HEK293 (cell line): ENCODE measurements at regions not wholly inside any gene's neighbourhood (a gene's known extent, or its start where the extent isn't known, plus 50 kb on each side); places are given as distances from the start of the nearest gene placed in this dataset.

Source experiments
- CTCF ChIA-PET: fragments of 350-600 bp; formaldehyde crosslinking; extraction: SDS; loops from one replicate; lab custom pipeline; 2021; ENCODE audit warnings: antibody characterized with exemption; lab: Yijun Ruan, JAX
- POLR2A ChIA-PET: fragments of 300-600 bp; formaldehyde crosslinking; extraction: SDS; loops from one replicate; lab custom pipeline; 2020; ENCODE audit warnings: antibody characterized with exemption, inconsistent platforms; lab: Yijun Ruan, JAX
- H3K27ac ChIP-seq: fragments of 200-500 bp; sonication (Bioruptor generic); 2 replicates; pipeline ENCODE4 v1.5.1; 2014; ENCODE audit warnings: low read depth, low read length, control low read depth, inconsistent platforms; ENCODE audit errors: extremely low read depth
- H3K36me3 ChIP-seq, 2 experiments: fragments of 200-500 bp in 1 of 2; sonication (Bioruptor generic) in 1 of 2; 1 replicate in 1 of 2; 2 replicates in 1 of 2; pipeline ENCODE4 v1.5.1; 2014 to 2017; ENCODE audit warnings: inconsistent platforms in 2 of 2, low read length in 2 of 2; ENCODE audit not compliant: control insufficient read depth in 2 of 2, insufficient read depth in 1 of 2
- H3K4me1 ChIP-seq: fragments of 200-500 bp; sonication (Bioruptor generic); 2 replicates; pipeline ENCODE4 v1.5.1; 2014; ENCODE audit warnings: mild to moderate bottlenecking, low read length, inconsistent platforms; ENCODE audit not compliant: control insufficient read depth, insufficient read depth
- H3K4me3 ChIP-seq: 2 replicates; pipeline ENCODE4 v1.5.1; 2011; ENCODE audit warnings: low read depth, mild to moderate bottlenecking, control low read depth, low read length, moderate library complexity
- H3K9me3 ChIP-seq: fragments of 200-500 bp; sonication (Bioruptor generic); 2 replicates; pipeline ENCODE4 v1.5.1; 2014; ENCODE audit warnings: low read depth, low read length, inconsistent platforms; ENCODE audit not compliant: control insufficient read depth, insufficient read depth
- AEBP2 ChIP-seq: fragments of 450-650 bp; formaldehyde crosslinking; IDR thresholded peaks from 2 replicates; pipeline ENCODE4 v1.5.1; 2016; ENCODE audit warnings: missing biosample characterization, missing genetic modification characterization, borderline replicate concordance
- FEZF1 ChIP-seq: fragments of 450-650 bp; formaldehyde crosslinking; IDR thresholded peaks from 2 replicates; pipeline ENCODE4 v1.5.1; 2016; ENCODE audit warnings: missing biosample characterization, missing genetic modification characterization
- GFI1B ChIP-seq: fragments of 450-650 bp; formaldehyde crosslinking; IDR thresholded peaks from 2 replicates; pipeline ENCODE4 v1.5.1; 2016; ENCODE audit warnings: missing biosample characterization, missing genetic modification characterization
- GLI2 ChIP-seq: fragments of 450-650 bp; formaldehyde crosslinking; IDR thresholded peaks from 2 replicates; pipeline ENCODE4; 2017; ENCODE audit warnings: missing biosample characterization, missing genetic modification characterization, low read depth, borderline replicate concordance
- KLF8 ChIP-seq: fragments of 450-650 bp; formaldehyde crosslinking; IDR thresholded peaks from 2 replicates; pipeline ENCODE4 v1.5.1; 2016; ENCODE audit warnings: missing biosample characterization, missing genetic modification characterization
- PRDM2 ChIP-seq: fragments of 450-650 bp; formaldehyde crosslinking; IDR thresholded peaks from 2 replicates; pipeline ENCODE4 v1.5.1; 2016; ENCODE audit warnings: missing biosample characterization, missing genetic modification characterization, borderline replicate concordance
- YY2 ChIP-seq: fragments of 450-650 bp; formaldehyde crosslinking; IDR thresholded peaks from 2 replicates; pipeline ENCODE4 v1.5.1; 2016; ENCODE audit warnings: missing biosample characterization, missing genetic modification characterization
- ZFP3 ChIP-seq: fragments of 450-650 bp; formaldehyde crosslinking; IDR thresholded peaks from 2 replicates; pipeline ENCODE4 v1.5.1; 2016; ENCODE audit warnings: low read depth, missing biosample characterization, missing genetic modification characterization
- ZFP37 ChIP-seq: fragments of 450-650 bp; formaldehyde crosslinking; IDR thresholded peaks from 2 replicates; pipeline ENCODE4 v1.5.1; 2016; ENCODE audit warnings: missing biosample characterization, missing genetic modification characterization
- ZNF266 ChIP-seq: fragments of 450-650 bp; formaldehyde crosslinking; IDR thresholded peaks from 2 replicates; pipeline ENCODE4 v1.5.1; 2016; ENCODE audit warnings: missing biosample characterization, missing genetic modification characterization, low read depth
- ZNF335 ChIP-seq: fragments of 450-650 bp; formaldehyde crosslinking; conservative IDR thresholded peaks from 2 replicates; pipeline ENCODE4 v1.5.1; 2016; ENCODE audit warnings: missing biosample characterization, missing genetic modification characterization
- ZNF394 ChIP-seq: fragments of 450-650 bp; formaldehyde crosslinking; IDR thresholded peaks from 2 replicates; pipeline ENCODE4 v1.5.1; 2016; ENCODE audit warnings: missing biosample characterization, missing genetic modification characterization, mild to moderate bottlenecking, moderate library complexity, borderline replicate concordance
- ZNF510 ChIP-seq: fragments of 450-650 bp; formaldehyde crosslinking; IDR thresholded peaks from 2 replicates; pipeline ENCODE4 v1.5.1; 2018; ENCODE audit warnings: mild to moderate bottlenecking, missing genetic modification characterization, missing biosample characterization; ENCODE audit not compliant: insufficient replicate concordance
- ZNF513 ChIP-seq: fragments of 450-650 bp; IDR thresholded peaks from 2 replicates; pipeline ENCODE4 v1.5.1; 2018; ENCODE audit warnings: missing biosample characterization, missing genetic modification characterization
- ZNF521 ChIP-seq: fragments of 450-650 bp; formaldehyde crosslinking; IDR thresholded peaks from 2 replicates; pipeline ENCODE4 v1.5.1; 2017; ENCODE audit warnings: missing biosample characterization, mild to moderate bottlenecking, missing genetic modification characterization
- ZNF610 ChIP-seq: fragments of 450-650 bp; formaldehyde crosslinking; IDR thresholded peaks from 2 replicates; pipeline ENCODE4 v1.5.1; 2016; ENCODE audit warnings: missing biosample characterization, missing genetic modification characterization, borderline replicate concordance
- ZNF639 ChIP-seq: fragments of 450-650 bp; formaldehyde crosslinking; IDR thresholded peaks from 2 replicates; pipeline ENCODE4 v1.5.1; 2016; ENCODE audit warnings: missing biosample characterization, missing genetic modification characterization
- ZSCAN30 ChIP-seq: fragments of 450-650 bp; IDR thresholded peaks from 2 replicates; pipeline ENCODE4 v1.5.1; 2018; ENCODE audit warnings: missing biosample characterization, mild to moderate bottlenecking, missing genetic modification characterization, moderate library complexity

- Histone ChIP-seq H3K4me3 (no peak overlapping the region), H3K4me1 (no peaks in the 10 kb centered on the region), H3K9me3 (no peaks in the 10 kb centered on the region), H3K27ac (no peak overlapping the region), H3K36me3 (no peaks in the 10 kb centered on the region)
- TF ChIP-seq AEBP2 (tag by site-specific recombination) (no peak), ZNF335 (tag by site-specific recombination) (no peak), GFI1B (no peak)
- ChIA-PET CTCF (no interaction called here), POLR2A (no interaction called here)
Observed at GRCh38 chr2:124996406-124996805, 971.3 kb downstream of the CNTNAP5 start.

- Histone ChIP-seq H3K27ac (no peak overlapping the region), H3K36me3 (no peaks in the 10 kb centered on the region), H3K9me3 (no peaks in the 10 kb centered on the region), H3K4me3 (no peak overlapping the region), H3K4me1 (no peaks in the 10 kb centered on the region)
- ChIA-PET CTCF (no interaction called here), POLR2A (no interaction called here)
- TF ChIP-seq ZSCAN30 (tag by site-specific recombination) = no peak
- TF ChIP-seq PRDM2 = no peak
- TF ChIP-seq ZFP3 (tag by site-specific recombination) = no peak
- TF ChIP-seq ZNF610 (tag by site-specific recombination) = no peak
Observed at GRCh38 chr2:124999906-125000305, 974.8 kb downstream of the CNTNAP5 start.

GRCh38 chr2:125004106-125004800 is 979.2 kb downstream of the CNTNAP5 start:
- Histone ChIP-seq H3K4me3 (no peak overlapping the region), H3K27ac (no peak overlapping the region), H3K36me3 (no peaks in the 10 kb centered on the region), H3K4me1 (no peaks in the 10 kb centered on the region), H3K9me3 (no peaks in the 10 kb centered on the region)
- ChIA-PET CTCF (interaction anchor here (0.7 kb wide), 1 partner anchor 831 kb away, joined by 5 read pairs; no protein-coding TSS in a partner anchor), POLR2A (no interaction called here)
- TF ChIP-seq ZNF639 (tag by site-specific recombination) (no peak), ZNF394 (no peak), ZNF510 (tag by site-specific recombination) (no peak), ZNF513 (tag by site-specific recombination) (no peak), ZNF521 (no peak), GLI2 (tag by site-specific recombination) (no peak), YY2 (no peak), ZFP37 (tag by site-specific recombination) (no peak), ZNF266 (tag by site-specific recombination) (no peak), FEZF1 (tag by site-specific recombination) (no peak), KLF8 (tag by site-specific recombination) (no peak)
